Ishikawa (cell line): ENCODE measurements at regions not wholly inside any gene's neighbourhood (a gene's known extent, or its start where the extent isn't known, plus 50 kb on each side); places are given as distances from the start of the nearest gene placed in this dataset.
A peak's percentile ranks its signal among the peaks of the same experiment; 100 is the strongest.

ENCODE experiments used
- CEBPB ChIP-seq: IDR thresholded peaks from 2 replicates; pipeline ENCODE4 v1.6.1; 2012
- CREB1 ChIP-seq: IDR thresholded peaks from 2 replicates; pipeline ENCODE4 v1.6.1; 2012; ENCODE audit warnings: low read depth
- EGR1 ChIP-seq: IDR thresholded peaks from 2 replicates; pipeline ENCODE4 v1.6.1; 2012
- EP300 ChIP-seq: IDR thresholded peaks from 2 replicates; pipeline ENCODE4 v1.6.1; 2012; ENCODE audit warnings: borderline replicate concordance
- FOXM1 ChIP-seq: IDR thresholded peaks from 2 replicates; pipeline ENCODE4 v1.6.1; 2012; ENCODE audit warnings: low read depth, borderline replicate concordance
- MAX ChIP-seq: IDR thresholded peaks from 2 replicates; pipeline ENCODE4 v1.6.1; 2012
- NFIC ChIP-seq: IDR thresholded peaks from 2 replicates; pipeline ENCODE4 v1.6.1; 2012
- RAD21 ChIP-seq: IDR thresholded peaks from 2 replicates; pipeline ENCODE4 v1.6.1; 2012; ENCODE audit warnings: low read depth
- REST ChIP-seq: IDR thresholded peaks from 2 replicates; pipeline ENCODE4 v1.6.1; 2012; ENCODE audit warnings: low read depth, mild to moderate bottlenecking
- TAF1 ChIP-seq: IDR thresholded peaks from 2 replicates; pipeline ENCODE4 v1.6.1; 2012; ENCODE audit warnings: low read depth, mild to moderate bottlenecking
- TCF12 ChIP-seq: IDR thresholded peaks from 2 replicates; pipeline ENCODE4 v1.6.1; 2012; ENCODE audit warnings: low read depth
- TEAD4 ChIP-seq: IDR thresholded peaks from 2 replicates; pipeline ENCODE4 v1.6.1; 2012
- USF1 ChIP-seq: IDR thresholded peaks from 2 replicates; pipeline ENCODE4 v1.6.1; 2012
- YY1 ChIP-seq: IDR thresholded peaks from 2 replicates; pipeline ENCODE4 v1.6.1; 2012; ENCODE audit warnings: low read depth
- ZBTB7A ChIP-seq: IDR thresholded peaks from 2 replicates; pipeline ENCODE4 v1.6.1; 2012; ENCODE audit warnings: low read depth

GRCh38 chr3:187843654-187844053 lies 98.4 kb upstream of the BCL6 start:
- TF ChIP-seq CEBPB (no peak), REST (no peak), EP300 (no peak), NFIC (no peak), YY1 (no peak), TCF12 (no peak), ZBTB7A (no peak)

GRCh38 chr3:187844708-187845107 lies 99.4 kb upstream of the BCL6 start:
- TF ChIP-seq CREB1 (no peak), TEAD4 (no peak), REST (peak; percentile 57), EGR1 (no peak), TCF12 (no peak), RAD21 (no peak)

GRCh38 chr3:187845826-187846225 lies 100.6 kb upstream of the BCL6 start:
- no peak for TF ChIP-seq USF1
- no peak for TF ChIP-seq TEAD4
- no peak for TF ChIP-seq CREB1
- TF ChIP-seq YY1: no peak

- no peak for TF ChIP-seq EP300
- no peak for TF ChIP-seq TCF12
- no peak for TF ChIP-seq NFIC
- TF ChIP-seq CREB1: no peak
- TF ChIP-seq EGR1: no peak
- no peak for TF ChIP-seq RAD21
- no peak for TF ChIP-seq REST
- TF ChIP-seq MAX: no peak
- no peak for TF ChIP-seq TEAD4
- TF ChIP-seq ZBTB7A: no peak
- TF ChIP-seq YY1: no peak
Observed at GRCh38 chr3:187848401-187848800, 103.1 kb upstream of the BCL6 start.

- TF ChIP-seq TEAD4 (no peak), YY1 (no peak), EP300 (no peak), NFIC (no peak), CEBPB (no peak), EGR1 (no peak), TAF1 (no peak), ZBTB7A (no peak), USF1 (no peak), CREB1 (no peak), TCF12 (no peak), REST (no peak), RAD21 (no peak), MAX (no peak), FOXM1 (no peak)
Observed at GRCh38 chr3:187849016-187849654, 103.9 kb upstream of the BCL6 start.
